Islet precursor cell (in vitro differentiated cells): ENCODE measurements at regions not wholly inside any gene's neighbourhood (a gene's known extent, or its start where the extent isn't known, plus 50 kb on each side); places are given as distances from the start of the nearest gene placed in this dataset.

ENCODE experiments used
- DNase-seq: peaks from one replicate; pipeline ENCODE4 v3.0.0-alpha.2; 2018

DNA sequence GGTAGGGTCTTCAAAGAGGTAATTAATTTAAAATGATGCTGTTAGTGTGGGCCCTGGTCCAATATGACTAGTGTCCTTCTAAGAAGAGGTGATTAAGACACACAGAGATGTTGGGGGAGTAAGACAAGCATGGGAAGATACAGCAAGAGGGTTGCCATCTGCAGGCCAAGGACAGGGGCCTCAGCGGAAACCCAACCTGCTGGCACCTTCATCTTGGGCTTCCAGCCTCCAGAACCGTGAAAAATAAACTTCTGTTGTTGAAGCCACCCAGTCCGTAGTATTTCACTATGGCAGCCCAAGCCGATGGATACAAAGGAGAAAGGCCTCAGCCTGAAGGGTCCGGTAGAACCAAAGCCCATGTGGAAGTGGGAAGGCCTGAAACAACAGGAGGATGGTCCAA lies 161.7 kb upstream of the UBE2E1 start:
- no peak for DNase-seq

DNA sequence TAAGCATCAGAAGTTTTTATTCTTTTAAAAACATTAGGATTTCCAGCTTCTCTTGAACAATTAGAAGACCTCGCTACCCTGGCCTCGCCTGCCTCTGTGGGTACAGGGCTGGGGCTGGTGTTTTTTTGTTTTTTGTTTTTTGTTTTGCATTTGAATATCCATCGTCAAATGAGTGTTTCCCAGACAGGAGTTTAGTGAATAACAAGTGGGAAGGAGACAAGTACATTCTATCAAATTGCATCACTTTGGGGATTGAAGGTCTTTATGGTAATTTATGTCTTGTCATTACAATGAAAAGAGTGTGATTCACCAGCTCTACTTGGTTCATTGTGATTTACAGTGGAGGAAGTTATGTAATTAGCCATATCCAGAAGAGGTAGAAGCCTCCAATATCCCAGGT lies 161.1 kb upstream of the UBE2E1 start:
- no peak for DNase-seq

DNA sequence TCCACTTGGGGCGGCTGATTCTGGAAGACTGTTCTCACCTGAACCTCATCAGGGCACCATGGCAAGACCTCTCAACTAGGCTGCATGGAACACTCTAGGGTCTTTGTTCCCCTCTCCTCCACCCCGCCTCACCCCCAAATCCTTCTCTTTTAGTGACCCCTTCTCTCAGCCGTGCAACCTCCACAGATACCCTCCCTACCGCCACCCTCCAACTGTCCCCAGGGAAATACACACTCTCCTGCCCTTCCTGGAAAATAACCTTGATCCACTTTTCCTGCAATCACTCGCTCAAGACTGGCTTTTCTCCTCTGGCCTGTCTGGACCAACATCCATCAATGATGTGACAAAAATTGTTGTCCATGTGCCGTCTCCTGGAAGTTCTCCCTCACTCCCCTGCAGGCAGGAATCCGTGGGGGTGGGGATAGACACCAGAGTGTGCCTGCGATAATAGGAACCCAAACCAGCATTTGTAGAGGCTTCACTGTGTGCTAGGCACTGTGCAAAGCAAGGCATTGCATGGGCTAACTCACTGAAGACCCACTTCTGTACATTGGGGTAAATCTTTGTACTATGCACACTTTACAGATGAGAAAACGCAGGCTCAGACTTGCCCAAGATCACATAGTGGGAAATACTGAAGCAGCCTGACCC lies 160.1 kb upstream of the UBE2E1 start:
- no peak for DNase-seq

DNA sequence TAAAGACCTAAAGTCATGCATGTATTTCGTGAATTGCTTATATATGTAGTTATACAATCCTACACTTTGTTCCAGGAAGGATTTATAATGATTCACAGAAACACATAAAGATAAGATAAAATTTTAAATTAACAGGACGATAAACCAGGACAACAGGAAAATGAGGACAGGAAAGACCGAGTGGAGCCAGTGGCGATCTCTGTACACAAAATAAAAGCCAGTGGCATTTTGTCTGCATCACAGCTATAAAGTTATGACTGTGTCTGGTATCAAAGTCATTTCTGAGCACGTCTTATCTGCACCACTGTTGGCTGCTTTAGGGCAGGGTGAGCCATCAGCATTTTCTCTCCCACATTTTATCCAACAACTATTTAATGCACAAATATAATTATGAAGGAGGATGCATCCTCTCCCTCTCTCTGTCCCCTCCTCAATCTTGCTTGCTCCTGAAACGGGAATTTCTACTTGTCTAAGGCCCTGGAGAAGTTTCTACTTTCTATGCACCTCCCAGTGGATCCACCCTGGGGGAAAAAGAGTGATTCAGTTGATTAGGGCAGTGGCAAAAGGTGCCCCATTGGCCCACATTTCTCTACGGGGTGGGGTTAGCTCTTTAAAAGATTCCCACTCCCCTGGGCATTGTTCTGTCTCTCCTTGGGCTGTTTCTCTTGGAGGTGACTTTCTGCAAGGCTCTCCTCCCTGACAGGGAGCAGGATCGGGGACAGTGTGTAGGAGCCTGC lies 159.4 kb upstream of the UBE2E1 start:
- no peak for DNase-seq

- DNase-seq = no peak
Measured at GRCh38 chr3:23647706-23648258, 158.0 kb upstream of the UBE2E1 start.

GRCh38 chr3:23648326-23648995 lies 157.3 kb upstream of the UBE2E1 start:
- no peak for DNase-seq

DNA sequence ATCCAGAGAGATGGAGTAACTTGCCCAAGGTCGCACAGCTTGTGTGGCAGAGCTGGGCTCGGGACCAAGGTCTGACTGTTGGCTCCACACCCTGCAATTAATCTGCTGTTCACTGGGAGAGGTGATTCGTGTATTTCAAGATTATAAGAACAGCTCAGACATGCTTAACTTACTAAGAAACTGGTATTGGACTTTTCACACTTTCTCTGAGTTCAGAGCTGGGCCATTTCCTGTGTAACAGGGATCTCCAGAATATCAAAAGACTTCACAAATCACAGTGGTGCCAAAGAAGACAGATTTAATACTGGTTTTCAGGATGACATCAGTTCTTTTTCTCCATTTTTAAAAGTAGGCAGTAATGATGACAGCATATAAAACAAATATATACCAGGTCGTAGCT lies 156.8 kb upstream of the UBE2E1 start:
- no peak for DNase-seq

- DNase-seq = no peak
Measured at GRCh38 chr3:23649448-23649847, 156.3 kb upstream of the UBE2E1 start.

DNA sequence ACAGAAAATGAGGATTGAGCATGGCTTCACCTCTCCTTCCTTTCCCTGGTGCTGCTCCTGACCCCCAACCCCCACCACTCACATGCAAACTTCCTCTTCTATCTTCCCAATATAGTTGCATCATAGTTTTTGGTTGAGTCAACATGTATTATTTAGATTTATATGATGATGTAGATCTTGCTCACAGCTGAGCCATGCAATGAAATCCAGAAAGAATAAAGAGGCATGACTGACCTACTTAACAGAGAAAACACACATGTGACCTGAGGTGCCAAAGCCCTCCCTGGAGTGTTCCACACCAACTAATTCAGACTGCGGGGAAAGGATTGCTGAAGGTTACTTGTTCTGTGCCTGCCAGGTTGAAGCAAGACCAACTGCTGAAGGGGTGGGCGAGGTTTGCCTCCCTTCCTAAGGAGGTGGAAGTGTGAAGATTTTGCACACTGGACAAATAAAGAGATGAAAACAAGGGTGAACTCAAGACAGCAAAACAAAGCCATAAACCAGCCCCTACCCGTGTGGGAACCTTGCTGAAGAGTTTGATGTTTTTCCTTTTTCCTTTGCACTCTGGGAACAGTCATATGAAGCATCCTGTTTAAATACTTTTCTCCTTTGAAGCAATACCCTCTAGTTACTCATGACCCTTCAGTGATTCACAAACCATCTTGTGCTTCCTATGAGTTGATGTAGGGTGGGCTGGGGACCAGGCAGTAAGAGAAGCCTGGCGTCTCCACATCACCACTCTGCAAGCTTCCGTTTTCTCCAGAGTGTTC lies 155.2 kb upstream of the UBE2E1 start:
- no peak for DNase-seq

GRCh38 chr3:23653647-23654525 lies 151.9 kb upstream of the UBE2E1 start:
- DNase-seq = no peak

GRCh38 chr3:23654571-23654970 lies 151.2 kb upstream of the UBE2E1 start:
- DNase-seq = no peak

DNA sequence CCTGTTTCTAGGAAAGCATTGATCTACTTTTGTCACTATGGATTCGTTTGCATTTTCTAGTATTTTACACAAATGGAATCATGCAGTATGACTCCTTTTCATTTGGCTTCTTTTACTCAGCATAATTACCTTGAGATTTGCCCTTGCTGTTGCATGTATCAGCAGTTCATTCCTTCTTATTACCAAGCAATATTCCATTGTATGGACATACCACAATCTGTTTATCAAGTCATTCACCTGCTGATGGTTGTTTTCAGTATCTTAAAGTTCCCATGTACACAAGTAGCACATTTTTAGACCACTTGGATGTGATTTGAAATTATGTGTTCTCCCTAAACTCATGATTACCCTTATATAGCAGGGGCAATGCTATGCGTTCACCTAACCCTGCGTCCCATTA lies 150.0 kb upstream of the UBE2E1 start:
- no peak for DNase-seq

DNA sequence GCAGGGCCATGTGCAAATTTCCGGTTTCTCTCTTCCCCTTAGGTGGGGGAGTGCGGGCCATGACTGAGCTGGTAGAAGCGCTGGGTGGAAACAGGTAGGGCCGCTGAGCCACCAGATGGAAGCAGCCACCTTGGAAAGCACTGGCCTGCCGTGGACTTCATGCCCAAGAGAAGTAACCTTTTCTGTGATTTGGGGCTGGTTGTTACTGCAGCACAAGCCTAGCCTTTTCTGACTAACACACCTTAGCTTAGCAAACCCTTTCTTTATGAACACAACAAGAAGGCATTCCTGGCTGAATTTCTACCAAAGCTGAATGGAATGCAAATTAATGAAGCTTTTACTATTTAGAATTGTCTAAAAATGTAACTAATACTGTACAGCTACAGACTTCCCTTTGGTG lies 149.6 kb upstream of the UBE2E1 start:
- DNase-seq = no peak

DNA sequence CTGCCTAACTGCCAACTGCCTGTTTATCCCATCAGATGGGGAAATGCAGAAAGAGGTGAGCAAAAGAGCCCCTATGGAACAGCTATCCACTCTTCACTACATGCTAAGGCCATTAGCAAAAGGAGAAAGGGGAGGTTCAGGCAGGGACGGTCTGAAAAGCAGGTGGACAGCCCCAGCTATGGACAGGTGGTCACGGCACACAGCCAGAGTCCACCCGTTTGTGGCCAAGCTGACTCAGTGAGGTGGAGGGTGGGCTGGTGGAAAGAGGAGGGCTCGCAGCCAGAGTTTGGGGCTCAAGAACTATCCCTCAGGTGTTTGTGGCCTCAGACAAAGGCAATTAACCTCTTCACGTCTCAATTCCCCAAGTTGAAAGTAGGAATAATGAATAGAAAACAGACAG lies 148.9 kb upstream of the UBE2E1 start:
- DNase-seq = no peak

DNA sequence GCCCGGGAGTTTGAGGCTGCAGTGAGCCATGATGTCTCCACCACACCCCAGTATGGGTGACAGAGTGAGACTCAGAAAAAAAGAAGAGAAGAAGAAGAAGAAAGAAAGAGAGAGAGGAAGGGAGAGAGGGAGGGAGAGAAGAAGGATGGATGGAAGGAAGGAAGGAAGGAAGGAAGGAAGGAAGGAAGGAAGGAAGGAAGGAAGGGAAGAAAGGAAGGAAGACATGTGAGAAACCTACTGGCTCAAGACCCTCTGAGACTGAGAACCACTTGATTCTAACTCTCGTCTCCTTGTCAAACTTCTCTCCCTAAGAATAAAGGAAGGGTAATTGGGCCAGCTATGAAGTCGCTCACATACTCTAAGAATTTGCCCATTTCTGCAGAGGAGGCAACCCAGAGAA lies 148.1 kb upstream of the UBE2E1 start:
- DNase-seq = no peak

DNA sequence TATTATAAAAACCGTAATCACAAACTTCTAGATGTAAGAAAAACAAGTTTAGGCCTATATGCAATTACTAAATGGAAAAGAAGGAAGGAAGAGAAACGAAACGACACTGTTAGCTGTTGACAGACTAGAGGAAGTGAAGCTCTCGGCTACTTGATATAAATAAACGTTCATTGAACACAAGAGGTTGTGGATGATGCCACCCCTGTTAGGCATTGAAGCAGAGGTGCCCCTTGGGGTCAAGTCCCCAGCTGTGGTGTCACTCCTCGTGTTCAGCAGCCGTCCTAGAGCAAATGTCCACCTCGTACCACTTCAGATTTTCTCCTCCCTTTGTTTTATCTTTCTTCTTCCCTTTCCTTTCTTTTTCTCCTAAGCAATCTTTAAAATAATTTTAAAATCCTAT lies 146.5 kb upstream of the UBE2E1 start:
- no peak for DNase-seq

DNA sequence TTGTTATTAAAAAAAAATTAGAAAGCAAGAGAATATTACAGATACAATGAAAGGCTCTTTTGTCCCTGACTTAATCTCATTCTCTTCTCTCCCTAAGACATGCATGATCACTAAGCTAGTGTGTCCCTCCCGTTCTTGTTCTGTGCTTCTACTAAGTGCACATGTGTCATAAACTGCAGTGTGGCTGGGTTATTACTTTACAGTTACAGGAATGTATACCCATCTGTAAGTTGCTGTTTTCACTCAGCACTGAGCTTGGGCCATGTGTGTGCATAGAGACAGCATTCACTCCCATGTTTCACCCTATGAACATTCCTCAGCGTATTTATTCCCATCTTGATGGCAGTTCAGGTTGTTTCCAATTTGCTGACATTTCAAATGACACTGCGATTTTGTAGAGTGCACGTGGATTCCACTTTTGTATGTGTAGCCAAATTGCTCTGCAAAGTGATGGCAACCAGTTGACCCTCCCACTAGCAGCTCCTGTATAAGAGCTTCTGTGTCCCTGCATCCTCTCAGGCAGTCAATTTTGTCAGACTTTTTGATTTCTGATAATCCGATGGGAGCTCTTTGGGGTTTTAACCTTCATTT lies 145.8 kb upstream of the UBE2E1 start:
- DNase-seq = no peak

DNA sequence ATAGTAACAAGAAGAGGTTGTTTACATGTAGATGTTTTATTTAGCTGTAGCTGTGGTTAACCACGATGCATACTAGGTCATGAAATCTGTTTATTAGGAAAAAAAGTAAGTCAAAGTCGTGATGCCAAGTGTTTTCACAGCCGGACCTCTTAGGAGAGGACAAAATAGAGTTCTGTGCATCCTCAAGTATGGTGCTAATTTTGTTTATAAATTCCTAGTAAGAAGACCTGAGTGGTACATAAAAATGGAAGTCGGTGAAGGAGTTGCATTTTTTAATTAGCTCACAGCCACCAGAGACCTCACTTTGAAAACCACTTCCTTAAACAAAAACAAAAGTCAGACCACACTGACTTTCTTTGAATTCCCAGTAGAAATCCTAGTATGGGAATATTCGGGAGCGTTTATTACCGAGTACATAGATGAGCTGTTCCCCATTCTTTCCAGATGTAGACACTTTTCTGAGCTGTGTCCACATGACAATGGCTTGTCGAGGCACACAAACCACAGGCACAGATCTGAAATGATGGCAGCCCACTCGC lies 143.6 kb upstream of the UBE2E1 start:
- DNase-seq = no peak

- DNase-seq = no peak
Measured at GRCh38 chr3:23663246-23663645, 142.5 kb upstream of the UBE2E1 start.

DNA sequence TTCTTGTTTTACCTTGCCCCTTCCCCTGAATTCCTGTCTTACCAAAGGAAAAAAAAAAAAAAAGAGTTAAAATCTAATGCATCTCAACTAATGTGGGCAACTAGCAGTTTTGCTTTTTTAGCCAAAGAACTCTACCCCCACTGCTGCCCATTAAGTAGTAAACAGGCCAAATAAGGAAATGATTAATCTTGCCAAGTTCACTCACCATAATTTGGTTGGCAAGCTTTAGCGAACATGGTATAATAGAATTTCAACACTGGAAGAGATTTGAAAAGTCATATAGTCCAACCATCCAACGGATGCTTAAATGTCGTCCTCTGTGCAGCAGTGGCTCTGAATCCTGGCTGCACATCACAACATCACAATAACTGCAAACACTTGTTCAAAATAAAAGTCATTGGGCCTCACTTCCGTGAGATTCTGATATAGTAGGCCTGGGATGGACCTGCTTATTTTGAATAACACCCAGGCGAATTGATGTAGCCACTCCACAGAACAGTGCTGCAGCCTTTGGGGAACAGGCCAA lies 142.0 kb upstream of the UBE2E1 start:
- no peak for DNase-seq

DNA sequence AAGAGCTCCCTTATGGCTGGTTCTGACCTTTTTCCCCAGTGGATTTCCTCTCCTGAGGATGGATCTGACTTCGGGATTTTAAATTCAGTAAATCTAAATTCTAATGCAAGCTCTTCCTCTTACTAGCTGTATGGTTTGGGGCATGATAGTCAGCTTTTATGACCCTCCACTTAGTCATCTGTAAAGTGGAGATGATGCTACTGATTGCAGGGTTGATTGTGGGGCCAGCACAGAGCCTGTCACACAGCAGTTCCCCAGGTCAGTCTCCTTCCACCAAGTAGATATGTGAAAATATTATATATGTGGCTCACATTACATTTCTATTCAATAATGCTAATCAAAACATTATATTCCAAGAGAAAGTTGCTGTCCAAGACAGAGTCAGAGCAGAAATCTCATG lies 141.3 kb upstream of the UBE2E1 start:
- no peak for DNase-seq
